ENCODE measurements at regions not wholly inside any gene's neighbourhood (a gene's known extent, or its start where the extent isn't known, plus 50 kb on each side); places are given as distances from the start of the nearest gene placed in this dataset.

DNA sequence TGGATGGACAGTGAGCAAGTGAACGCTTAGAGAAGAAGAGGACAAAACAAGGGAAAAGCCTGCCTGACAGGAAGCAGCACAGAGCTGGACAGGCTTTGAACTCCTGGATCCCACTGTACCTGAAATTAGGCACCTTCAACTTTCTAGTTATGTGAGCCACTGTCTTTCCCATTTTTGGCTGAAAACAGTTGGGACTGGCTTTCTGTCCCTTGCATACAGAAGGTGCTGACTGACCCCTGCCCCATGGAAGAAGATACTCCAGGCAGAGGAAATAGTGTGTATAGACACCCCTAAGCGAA lies 122.8 kb downstream of the CEBPB start:
- H3K4me1 ChIP-seq (ENCODE audit: control insufficient read depth, extremely low read depth, insufficient read depth, low read length) = peaks cover 27% of the 10 kb centered on the region
- H3K9me1 ChIP-seq (ENCODE audit: control insufficient read depth, extremely low read depth, insufficient read depth, low read length) = no peaks in the 10 kb centered on the region
- TF ChIP-seq, protein P1, sequence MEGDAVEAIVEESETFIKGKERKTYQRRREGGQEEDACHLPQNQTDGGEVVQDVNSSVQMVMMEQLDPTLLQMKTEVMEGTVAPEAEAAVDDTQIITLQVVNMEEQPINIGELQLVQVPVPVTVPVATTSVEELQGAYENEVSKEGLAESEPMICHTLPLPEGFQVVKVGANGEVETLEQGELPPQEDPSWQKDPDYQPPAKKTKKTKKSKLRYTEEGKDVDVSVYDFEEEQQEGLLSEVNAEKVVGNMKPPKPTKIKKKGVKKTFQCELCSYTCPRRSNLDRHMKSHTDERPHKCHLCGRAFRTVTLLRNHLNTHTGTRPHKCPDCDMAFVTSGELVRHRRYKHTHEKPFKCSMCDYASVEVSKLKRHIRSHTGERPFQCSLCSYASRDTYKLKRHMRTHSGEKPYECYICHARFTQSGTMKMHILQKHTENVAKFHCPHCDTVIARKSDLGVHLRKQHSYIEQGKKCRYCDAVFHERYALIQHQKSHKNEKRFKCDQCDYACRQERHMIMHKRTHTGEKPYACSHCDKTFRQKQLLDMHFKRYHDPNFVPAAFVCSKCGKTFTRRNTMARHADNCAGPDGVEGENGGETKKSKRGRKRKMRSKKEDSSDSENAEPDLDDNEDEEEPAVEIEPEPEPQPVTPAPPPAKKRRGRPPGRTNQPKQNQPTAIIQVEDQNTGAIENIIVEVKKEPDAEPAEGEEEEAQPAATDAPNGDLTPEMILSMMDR (optimal IDR thresholded peaks at IDR 0.05 in 1 of 3, IDR thresholded peaks at IDR 0.05 in 1 of 3, conservative IDR thresholded peaks at IDR 0.05 in 1 of 3; ENCODE audit: extremely low read depth in 1 of 3, insufficient read depth in 2 of 3, low read length in 3 of 3) = no peak
- TF ChIP-seq EZH2 (IDR thresholded peaks at IDR 0.05; ENCODE audit: low read length) = no peak
- H3K9ac ChIP-seq (ENCODE audit: control insufficient read depth, extremely low read depth, insufficient read depth, low read length) = no peak overlapping the region
- no peak for FAIRE-seq
- H3K9me3 ChIP-seq (ENCODE audit: control insufficient read depth, low read depth, low read length) = no peaks in the 10 kb centered on the region
- H3K36me3 ChIP-seq (ENCODE audit: control insufficient read depth in 2 of 2, extremely low read depth in 1 of 2, insufficient read depth in 2 of 2, low read length in 2 of 2) = no peaks in the 10 kb centered on the region
- H3K27me3 ChIP-seq (ENCODE audit: control insufficient read depth, extremely low read depth, insufficient read depth, low read length) = no peaks in the 10 kb centered on the region
- no peak overlapping the region for H3K4me3 ChIP-seq (ENCODE audit: control insufficient read depth in 2 of 3, extremely low read depth in 1 of 3, insufficient read depth in 2 of 3, low read depth in 1 of 3, low read length in 3 of 3)
- no peak overlapping the region for H3K4me2 ChIP-seq (ENCODE audit: control insufficient read depth, extremely low read depth, insufficient read depth, low read depth, low read length)
- no peaks in the 10 kb centered on the region for H4K20me1 ChIP-seq (ENCODE audit: control insufficient read depth, extremely low read depth, insufficient read depth, low read length)
- H2AFZ ChIP-seq (ENCODE audit: control insufficient read depth, low read length) = no peak overlapping the region
- DNase-seq (ENCODE audit: low read depth, low spot score) = no peak
- H3K79me2 ChIP-seq (ENCODE audit: control insufficient read depth, insufficient read depth, low read length) = no peaks in the 10 kb centered on the region
- H3K27ac ChIP-seq (ENCODE audit: control insufficient read depth, insufficient read depth, low read length) = no peak overlapping the region
- dilution Hi-C loops (cut with MboI; ENCODE audit: extremely low pct_ligation_motif_present, low sequenced_read_pairs) = no loop called here

DNA sequence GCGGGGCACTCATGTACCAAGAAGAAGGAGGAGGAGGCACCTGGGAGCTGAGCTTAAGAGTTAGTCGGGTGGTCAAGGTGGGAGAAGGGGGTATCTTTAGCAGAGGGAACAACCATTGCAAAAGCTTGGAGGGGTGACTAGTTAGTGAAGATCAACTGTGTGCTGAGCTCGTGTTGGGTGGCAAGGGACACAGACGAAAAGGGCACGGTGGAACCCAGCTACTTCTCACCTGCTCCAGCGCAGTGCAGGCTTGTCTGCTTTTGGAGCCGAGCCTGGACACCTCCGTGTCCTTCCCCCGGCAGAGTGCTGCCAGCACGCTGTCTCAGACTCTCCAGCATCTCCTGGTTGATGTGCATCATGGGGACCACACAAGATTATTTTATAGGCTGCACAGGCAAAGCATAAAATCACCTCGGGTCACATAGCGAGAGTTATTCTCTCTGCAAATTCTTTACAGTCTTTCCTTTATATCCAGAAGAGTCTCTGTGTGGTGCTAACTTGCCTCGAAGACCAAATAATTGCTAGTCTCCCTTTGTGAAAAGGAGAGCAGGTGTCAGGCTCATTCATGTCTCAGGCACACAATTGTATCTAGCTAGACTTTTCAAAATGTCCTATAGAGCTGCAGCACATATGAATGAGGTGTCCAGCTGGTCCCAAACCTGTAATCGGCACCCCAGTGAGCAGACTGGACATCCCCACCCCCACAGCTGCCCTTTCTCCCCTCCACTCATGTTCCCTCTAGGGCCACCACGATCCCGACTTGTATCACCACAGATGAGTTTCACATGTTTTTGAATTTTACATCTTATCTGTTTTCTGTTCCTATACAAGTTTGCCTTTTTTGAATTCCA lies 123.4 kb downstream of the CEBPB start:
- Histone ChIP-seq H3K27ac (ENCODE audit: control insufficient read depth, insufficient read depth, low read length) (no peak overlapping the region), H3K4me1 (ENCODE audit: control insufficient read depth, extremely low read depth, insufficient read depth, low read length) (peaks cover 22% of the 10 kb centered on the region)

More for the DNA sequence above, 123.4 kb downstream of the CEBPB start:
- no peaks in the 10 kb centered on the region for H3K9me3 ChIP-seq (ENCODE audit: control insufficient read depth, low read depth, low read length)
- H3K79me2 ChIP-seq (ENCODE audit: control insufficient read depth, insufficient read depth, low read length) = no peaks in the 10 kb centered on the region
- H3K4me3 ChIP-seq (ENCODE audit: control insufficient read depth in 2 of 3, extremely low read depth in 1 of 3, insufficient read depth in 2 of 3, low read depth in 1 of 3, low read length in 3 of 3) = no peak overlapping the region
- no peaks in the 10 kb centered on the region for H3K9me1 ChIP-seq (ENCODE audit: control insufficient read depth, extremely low read depth, insufficient read depth, low read length)
- no peak overlapping the region for H3K4me2 ChIP-seq (ENCODE audit: control insufficient read depth, extremely low read depth, insufficient read depth, low read depth, low read length)
- no peaks in the 10 kb centered on the region for H3K27me3 ChIP-seq (ENCODE audit: control insufficient read depth, extremely low read depth, insufficient read depth, low read length)
- DNase-seq (ENCODE audit: low read depth, low spot score) (no peak), FAIRE-seq (no peak)
- H3K36me3 ChIP-seq (ENCODE audit: control insufficient read depth in 2 of 2, extremely low read depth in 1 of 2, insufficient read depth in 2 of 2, low read length in 2 of 2) = no peaks in the 10 kb centered on the region
- no peak overlapping the region for H2AFZ ChIP-seq (ENCODE audit: control insufficient read depth, low read length)
- dilution Hi-C loops (cut with MboI; ENCODE audit: extremely low pct_ligation_motif_present, low sequenced_read_pairs) = no loop called here
- H3K9ac ChIP-seq (ENCODE audit: control insufficient read depth, extremely low read depth, insufficient read depth, low read length) = no peak overlapping the region
- TF ChIP-seq EZH2 (IDR thresholded peaks at IDR 0.05; ENCODE audit: low read length) = no peak
- TF ChIP-seq, protein P1 (optimal IDR thresholded peaks at IDR 0.05 in 1 of 3, IDR thresholded peaks at IDR 0.05 in 1 of 3, conservative IDR thresholded peaks at IDR 0.05 in 1 of 3; ENCODE audit: extremely low read depth in 1 of 3, insufficient read depth in 2 of 3, low read length in 3 of 3) = no peak
- H4K20me1 ChIP-seq (ENCODE audit: control insufficient read depth, extremely low read depth, insufficient read depth, low read length) = no peaks in the 10 kb centered on the region

All from keratinocyte (primary cell).